PC-3 (cell line): ENCODE measurements at regions not wholly inside any gene's neighbourhood (a gene's known extent, or its start where the extent isn't known, plus 50 kb on each side); places are given as distances from the start of the nearest gene placed in this dataset.
"Not testable (repeated sequence)": the region's sequence is repeated elsewhere in the genome, so short reads cannot be mapped to it uniquely, and the experiment has no call there.

Source experiments
- CTCF ChIP-seq: fragments of 300-600 bp; sonication (generic); conservative IDR thresholded peaks from 2 replicates; pipeline ENCODE4 v1.5.1; 2017; ENCODE audit warnings: antibody characterized with exemption, low read depth, mild to moderate bottlenecking, low read length
- EZH2 ChIP-seq: fragments of 300-600 bp; sonication (generic); IDR thresholded peaks from one replicate; pipeline ENCODE4 v1.6.1; 2017; ENCODE audit warnings: antibody characterized with exemption, mild to moderate bottlenecking, low read length; ENCODE audit not compliant: unreplicated experiment

GRCh38 chr14:87253791-87254190 lies 739.2 kb downstream of the GALC start:
- not testable (repeated sequence) for TF ChIP-seq CTCF, EZH2
